HEK293 (cell line): ENCODE measurements at regions not wholly inside any gene's neighbourhood (a gene's known extent, or its start where the extent isn't known, plus 50 kb on each side); places are given as distances from the start of the nearest gene placed in this dataset.

Experiments used
- CTCF ChIA-PET: fragments of 350-600 bp; formaldehyde crosslinking; extraction: SDS; loops from one replicate; lab custom pipeline; 2021; ENCODE audit warnings: antibody characterized with exemption; lab: Yijun Ruan, JAX
- POLR2A ChIA-PET: fragments of 300-600 bp; formaldehyde crosslinking; extraction: SDS; loops from one replicate; lab custom pipeline; 2020; ENCODE audit warnings: antibody characterized with exemption, inconsistent platforms; lab: Yijun Ruan, JAX
- H3K27ac ChIP-seq: fragments of 200-500 bp; sonication (Bioruptor generic); 2 replicates; pipeline ENCODE4 v1.5.1; 2014; ENCODE audit warnings: low read depth, low read length, control low read depth, inconsistent platforms; ENCODE audit errors: extremely low read depth
- H3K36me3 ChIP-seq, 2 experiments: fragments of 200-500 bp in 1 of 2; sonication (Bioruptor generic) in 1 of 2; 1 replicate in 1 of 2; 2 replicates in 1 of 2; pipeline ENCODE4 v1.5.1; 2014 to 2017; ENCODE audit warnings: inconsistent platforms in 2 of 2, low read length in 2 of 2; ENCODE audit not compliant: control insufficient read depth in 2 of 2, insufficient read depth in 1 of 2
- H3K4me1 ChIP-seq: fragments of 200-500 bp; sonication (Bioruptor generic); 2 replicates; pipeline ENCODE4 v1.5.1; 2014; ENCODE audit warnings: mild to moderate bottlenecking, low read length, inconsistent platforms; ENCODE audit not compliant: control insufficient read depth, insufficient read depth
- H3K4me3 ChIP-seq: 2 replicates; pipeline ENCODE4 v1.5.1; 2011; ENCODE audit warnings: low read depth, mild to moderate bottlenecking, control low read depth, low read length, moderate library complexity
- H3K9me3 ChIP-seq: fragments of 200-500 bp; sonication (Bioruptor generic); 2 replicates; pipeline ENCODE4 v1.5.1; 2014; ENCODE audit warnings: low read depth, low read length, inconsistent platforms; ENCODE audit not compliant: control insufficient read depth, insufficient read depth
- KLF10 ChIP-seq: fragments of 450-650 bp; IDR thresholded peaks from 2 replicates; pipeline ENCODE4 v1.5.1; 2018; ENCODE audit warnings: missing biosample characterization, mild to moderate bottlenecking, missing genetic modification characterization
- PRDM1 ChIP-seq: fragments of 450-650 bp; formaldehyde crosslinking; IDR thresholded peaks from 2 replicates; pipeline ENCODE4; 2016; ENCODE audit warnings: missing biosample characterization, missing genetic modification characterization
- RBAK ChIP-seq: fragments of 450-650 bp; formaldehyde crosslinking; IDR thresholded peaks from 2 replicates; pipeline ENCODE4 v1.5.1; 2016; ENCODE audit warnings: missing biosample characterization, missing genetic modification characterization
- SALL2 ChIP-seq: fragments of 450-650 bp; formaldehyde crosslinking; IDR thresholded peaks from 2 replicates; pipeline ENCODE4 v1.5.0; 2017; ENCODE audit warnings: missing biosample characterization, mild to moderate bottlenecking, missing genetic modification characterization, borderline replicate concordance
- ZFP37 ChIP-seq: fragments of 450-650 bp; formaldehyde crosslinking; IDR thresholded peaks from 2 replicates; pipeline ENCODE4 v1.5.1; 2016; ENCODE audit warnings: missing biosample characterization, missing genetic modification characterization
- ZNF121 ChIP-seq: fragments of 450-650 bp; formaldehyde crosslinking; IDR thresholded peaks from 2 replicates; pipeline ENCODE4 v1.5.1; 2016; ENCODE audit warnings: missing biosample characterization, missing genetic modification characterization
- ZNF138 ChIP-seq: fragments of 450-650 bp; formaldehyde crosslinking; IDR thresholded peaks from 2 replicates; pipeline ENCODE4 v1.5.1; 2016; ENCODE audit warnings: missing biosample characterization, missing genetic modification characterization, borderline replicate concordance
- ZNF140 ChIP-seq: fragments of 450-650 bp; formaldehyde crosslinking; IDR thresholded peaks from 2 replicates; pipeline ENCODE4 v1.5.1; 2016; ENCODE audit warnings: missing biosample characterization, missing genetic modification characterization
- ZNF416 ChIP-seq: fragments of 450-650 bp; formaldehyde crosslinking; IDR thresholded peaks from 2 replicates; pipeline ENCODE4 v1.5.1; 2016; ENCODE audit warnings: missing biosample characterization, missing genetic modification characterization
- ZNF501 ChIP-seq: fragments of 450-650 bp; formaldehyde crosslinking; IDR thresholded peaks from 2 replicates; pipeline ENCODE4 v1.5.1; 2016; ENCODE audit warnings: missing biosample characterization, missing genetic modification characterization
- ZNF529 ChIP-seq: fragments of 450-650 bp; formaldehyde crosslinking; IDR thresholded peaks from 2 replicates; pipeline ENCODE4 v1.5.1; 2017; ENCODE audit warnings: missing genetic modification characterization, missing biosample characterization; ENCODE audit not compliant: insufficient replicate concordance
- ZNF544 ChIP-seq: fragments of 450-650 bp; formaldehyde crosslinking; IDR thresholded peaks from 2 replicates; pipeline ENCODE4 v1.5.0; 2017; ENCODE audit warnings: missing biosample characterization, missing genetic modification characterization
- ZNF596 ChIP-seq: fragments of 450-650 bp; IDR thresholded peaks from 2 replicates; pipeline ENCODE4 v1.5.0; 2018; ENCODE audit warnings: missing biosample characterization, mild to moderate bottlenecking, missing genetic modification characterization, moderate library complexity
- ZNF76 ChIP-seq: fragments of 450-650 bp; formaldehyde crosslinking; IDR thresholded peaks from 2 replicates; pipeline ENCODE4; 2016; ENCODE audit warnings: low read depth, missing biosample characterization, missing genetic modification characterization, borderline replicate concordance
- ZNF843 ChIP-seq: fragments of 450-650 bp; formaldehyde crosslinking; IDR thresholded peaks from 2 replicates; pipeline ENCODE4 v1.5.1; 2016; ENCODE audit warnings: missing biosample characterization, missing genetic modification characterization
- TF ChIP-seq, protein P1 (sequence below): fragments of 450-650 bp; formaldehyde crosslinking; IDR thresholded peaks from 2 replicates; pipeline ENCODE4 v1.5.1; 2016; ENCODE audit warnings: missing biosample characterization, missing genetic modification characterization
- TF ChIP-seq, protein P2 (sequence below): fragments of 450-650 bp; formaldehyde crosslinking; IDR thresholded peaks from 2 replicates; pipeline ENCODE4 v1.5.1; 2016; ENCODE audit warnings: missing biosample characterization, missing genetic modification characterization
- TF ChIP-seq, protein P3 (sequence below): fragments of 450-650 bp; formaldehyde crosslinking; IDR thresholded peaks from 2 replicates; pipeline ENCODE4 v1.5.1; 2016; ENCODE audit warnings: missing biosample characterization, missing genetic modification characterization
- TF ChIP-seq, protein P4 (sequence below): fragments of 450-650 bp; IDR thresholded peaks from 2 replicates; pipeline ENCODE4 v1.5.1; 2018; ENCODE audit warnings: missing biosample characterization, mild to moderate bottlenecking, missing genetic modification characterization

DNA sequence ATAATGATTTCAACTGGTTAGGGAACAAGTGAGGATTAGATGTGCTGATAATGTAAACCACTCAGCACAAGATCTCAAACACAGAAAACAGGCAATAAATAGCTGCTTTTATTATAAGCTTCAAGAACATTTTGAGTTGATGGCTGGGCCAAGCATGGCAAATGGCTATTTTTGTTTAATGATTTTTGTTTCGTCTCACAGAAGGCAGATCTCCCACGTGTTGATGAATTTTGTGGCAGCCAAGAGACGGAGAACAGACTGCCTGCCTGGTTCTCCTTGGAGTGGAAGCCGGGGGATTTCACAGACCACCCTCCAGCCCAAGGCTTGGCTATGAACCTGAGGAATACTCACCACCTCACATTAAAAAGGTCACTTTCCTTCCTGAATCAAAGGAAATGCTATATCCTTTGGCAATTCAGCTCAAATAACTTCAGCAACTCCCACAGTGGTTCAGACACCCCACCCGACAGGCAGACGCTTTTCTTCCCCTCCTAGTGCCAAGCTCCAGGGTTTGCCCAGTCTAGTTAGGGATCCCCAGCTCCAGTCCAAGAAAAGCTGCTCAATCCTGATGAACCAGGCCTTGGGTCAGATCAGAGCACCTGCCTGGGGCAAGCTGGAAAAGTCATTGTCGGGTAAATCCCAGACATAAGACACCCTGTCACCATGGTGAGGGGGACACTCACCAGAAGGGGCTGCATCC, 593.5 kb downstream of the TOX3 start:
- Histone ChIP-seq H3K4me1 (peaks cover 6% of the 10 kb centered on the region), H3K27ac (no peak overlapping the region), H3K36me3 (no peaks in the 10 kb centered on the region), H3K4me3 (no peak overlapping the region), H3K9me3 (no peaks in the 10 kb centered on the region)
- CTCF ChIA-PET, result interaction anchor here (1.0 kb wide), 1 partner anchor 12 kb away, joined by 3 read pairs; no protein-coding TSS in a partner anchor
- TF ChIP-seq ZNF140, result no peak
- no peak for TF ChIP-seq ZNF416 (tag by site-specific recombination)
- TF ChIP-seq, protein P1, sequence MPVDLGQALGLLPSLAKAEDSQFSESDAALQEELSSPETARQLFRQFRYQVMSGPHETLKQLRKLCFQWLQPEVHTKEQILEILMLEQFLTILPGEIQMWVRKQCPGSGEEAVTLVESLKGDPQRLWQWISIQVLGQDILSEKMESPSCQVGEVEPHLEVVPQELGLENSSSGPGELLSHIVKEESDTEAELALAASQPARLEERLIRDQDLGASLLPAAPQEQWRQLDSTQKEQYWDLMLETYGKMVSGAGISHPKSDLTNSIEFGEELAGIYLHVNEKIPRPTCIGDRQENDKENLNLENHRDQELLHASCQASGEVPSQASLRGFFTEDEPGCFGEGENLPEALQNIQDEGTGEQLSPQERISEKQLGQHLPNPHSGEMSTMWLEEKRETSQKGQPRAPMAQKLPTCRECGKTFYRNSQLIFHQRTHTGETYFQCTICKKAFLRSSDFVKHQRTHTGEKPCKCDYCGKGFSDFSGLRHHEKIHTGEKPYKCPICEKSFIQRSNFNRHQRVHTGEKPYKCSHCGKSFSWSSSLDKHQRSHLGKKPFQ (tag by site-specific recombination), result no peak
- TF ChIP-seq, protein P2, sequence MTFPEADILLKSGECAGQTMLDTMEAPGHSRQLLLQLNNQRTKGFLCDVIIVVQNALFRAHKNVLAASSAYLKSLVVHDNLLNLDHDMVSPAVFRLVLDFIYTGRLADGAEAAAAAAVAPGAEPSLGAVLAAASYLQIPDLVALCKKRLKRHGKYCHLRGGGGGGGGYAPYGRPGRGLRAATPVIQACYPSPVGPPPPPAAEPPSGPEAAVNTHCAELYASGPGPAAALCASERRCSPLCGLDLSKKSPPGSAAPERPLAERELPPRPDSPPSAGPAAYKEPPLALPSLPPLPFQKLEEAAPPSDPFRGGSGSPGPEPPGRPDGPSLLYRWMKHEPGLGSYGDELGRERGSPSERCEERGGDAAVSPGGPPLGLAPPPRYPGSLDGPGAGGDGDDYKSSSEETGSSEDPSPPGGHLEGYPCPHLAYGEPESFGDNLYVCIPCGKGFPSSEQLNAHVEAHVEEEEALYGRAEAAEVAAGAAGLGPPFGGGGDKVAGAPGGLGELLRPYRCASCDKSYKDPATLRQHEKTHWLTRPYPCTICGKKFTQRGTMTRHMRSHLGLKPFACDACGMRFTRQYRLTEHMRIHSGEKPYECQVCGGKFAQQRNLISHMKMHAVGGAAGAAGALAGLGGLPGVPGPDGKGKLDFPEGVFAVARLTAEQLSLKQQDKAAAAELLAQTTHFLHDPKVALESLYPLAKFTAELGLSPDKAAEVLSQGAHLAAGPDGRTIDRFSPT, result no peak
- TF ChIP-seq, protein P3, sequence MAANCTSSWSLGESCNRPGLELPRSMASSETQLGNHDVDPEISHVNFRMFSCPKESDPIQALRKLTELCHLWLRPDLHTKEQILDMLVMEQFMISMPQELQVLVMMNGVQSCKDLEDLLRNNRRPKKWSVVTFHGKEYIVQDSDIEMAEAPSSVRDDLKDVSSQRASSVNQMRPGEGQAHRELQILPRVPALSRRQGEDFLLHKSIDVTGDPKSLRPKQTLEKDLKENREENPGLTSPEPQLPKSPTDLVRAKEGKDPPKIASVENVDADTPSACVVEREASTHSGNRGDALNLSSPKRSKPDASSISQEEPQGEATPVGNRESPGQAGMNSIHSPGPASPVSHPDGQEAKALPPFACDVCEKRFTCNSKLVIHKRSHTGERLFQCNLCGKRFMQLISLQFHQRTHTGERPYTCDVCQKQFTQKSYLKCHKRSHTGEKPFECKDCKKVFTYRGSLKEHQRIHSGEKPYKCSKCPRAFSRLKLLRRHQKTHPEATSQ (tag by site-specific recombination), result no peak
- TF ChIP-seq RBAK (tag by site-specific recombination), result no peak
- no peak for TF ChIP-seq ZFP37 (tag by site-specific recombination)
- no peak for TF ChIP-seq ZNF501 (tag by site-specific recombination)
- no peak for TF ChIP-seq ZNF529 (tag by site-specific recombination)
- TF ChIP-seq ZNF544 (tag by site-specific recombination), result no peak
- no peak for TF ChIP-seq SALL2 (tag by site-specific recombination)
- no peak for TF ChIP-seq ZNF76 (tag by site-specific recombination)
- TF ChIP-seq ZNF138 (tag by site-specific recombination), result no peak
- no peak for TF ChIP-seq ZNF843
- TF ChIP-seq, protein P4, sequence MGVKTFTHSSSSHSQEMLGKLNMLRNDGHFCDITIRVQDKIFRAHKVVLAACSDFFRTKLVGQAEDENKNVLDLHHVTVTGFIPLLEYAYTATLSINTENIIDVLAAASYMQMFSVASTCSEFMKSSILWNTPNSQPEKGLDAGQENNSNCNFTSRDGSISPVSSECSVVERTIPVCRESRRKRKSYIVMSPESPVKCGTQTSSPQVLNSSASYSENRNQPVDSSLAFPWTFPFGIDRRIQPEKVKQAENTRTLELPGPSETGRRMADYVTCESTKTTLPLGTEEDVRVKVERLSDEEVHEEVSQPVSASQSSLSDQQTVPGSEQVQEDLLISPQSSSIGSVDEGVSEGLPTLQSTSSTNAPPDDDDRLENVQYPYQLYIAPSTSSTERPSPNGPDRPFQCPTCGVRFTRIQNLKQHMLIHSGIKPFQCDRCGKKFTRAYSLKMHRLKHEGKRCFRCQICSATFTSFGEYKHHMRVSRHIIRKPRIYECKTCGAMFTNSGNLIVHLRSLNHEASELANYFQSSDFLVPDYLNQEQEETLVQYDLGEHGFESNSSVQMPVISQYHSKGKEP, result no peak
- no peak for TF ChIP-seq PRDM1 (tag by site-specific recombination)
- TF ChIP-seq ZNF121 (tag by site-specific recombination), result no peak
- TF ChIP-seq ZNF596 (tag by site-specific recombination), result no peak
- TF ChIP-seq KLF10 (tag by site-specific recombination), result no peak
- POLR2A ChIA-PET, result no interaction called here
